Skeletal muscle cell (primary cell): ENCODE measurements at regions not wholly inside any gene's neighbourhood (a gene's known extent, or its start where the extent isn't known, plus 50 kb on each side); places are given as distances from the start of the nearest gene placed in this dataset.
"Not testable (repeated sequence)": the region's sequence is repeated elsewhere in the genome, so short reads cannot be mapped to it uniquely, and the experiment has no call there.

Experiments
- DNase-seq: peaks from one replicate; pipeline ENCODE4 v3.0.0-alpha.2; 2010; ENCODE audit warnings: low read depth
- H3K4me3 ChIP-seq: 2 replicates; pipeline ENCODE4 v1.5.1; 2011; ENCODE audit warnings: low read depth, mild to moderate bottlenecking, control low read depth, low read length, moderate library complexity

DNA sequence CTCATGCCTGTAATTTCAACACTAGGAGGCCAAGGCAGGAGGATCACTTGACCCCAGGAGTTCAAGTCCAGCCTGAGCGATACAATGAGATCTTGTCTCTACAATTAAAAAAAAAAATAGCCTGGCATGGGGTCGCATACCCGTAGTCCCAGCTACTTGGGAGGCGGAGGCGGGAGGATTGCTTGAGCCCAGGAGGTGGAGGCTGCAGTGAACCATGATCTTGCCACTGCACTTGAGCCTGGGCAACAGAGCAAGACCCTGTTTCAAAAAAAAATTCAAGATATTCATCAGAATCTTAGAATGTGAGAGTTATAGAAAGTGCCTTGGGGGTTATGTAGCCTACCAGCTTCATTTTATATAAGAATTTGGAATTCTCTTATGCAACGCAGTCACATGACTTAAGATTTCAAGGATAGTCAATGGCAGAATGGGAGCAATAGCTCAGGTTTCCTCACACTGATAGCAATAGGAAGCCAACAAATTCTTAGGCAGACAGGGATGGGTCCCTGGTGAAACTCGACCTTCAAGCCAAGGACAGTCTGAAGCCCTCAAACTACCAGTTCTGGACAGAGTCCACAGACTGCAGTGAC, 462.5 kb downstream of the SETD4 start:
- H3K4me3 ChIP-seq = no peak overlapping the region
- DNase-seq = no peak

DNA sequence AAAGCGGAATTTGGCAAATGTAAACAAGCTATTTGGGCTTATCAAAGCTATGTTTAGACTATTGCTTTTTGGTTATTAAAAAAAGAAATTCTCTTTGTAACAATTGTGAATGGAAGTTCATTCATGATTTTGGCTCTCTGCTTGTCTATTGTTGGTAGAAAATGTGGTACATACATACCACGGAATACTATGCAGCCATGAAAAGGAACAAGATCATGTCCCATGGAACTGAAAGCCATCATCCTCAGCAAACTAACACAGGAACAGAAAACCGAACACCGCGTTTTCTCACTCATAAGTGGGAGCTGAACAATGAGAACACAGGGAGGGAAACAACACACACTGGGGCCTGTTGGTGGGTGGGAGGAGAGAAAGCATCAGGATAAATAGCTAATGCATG, 465.4 kb downstream of the SETD4 start:
- no peak overlapping the region for H3K4me3 ChIP-seq
- DNase-seq = no peak

DNA sequence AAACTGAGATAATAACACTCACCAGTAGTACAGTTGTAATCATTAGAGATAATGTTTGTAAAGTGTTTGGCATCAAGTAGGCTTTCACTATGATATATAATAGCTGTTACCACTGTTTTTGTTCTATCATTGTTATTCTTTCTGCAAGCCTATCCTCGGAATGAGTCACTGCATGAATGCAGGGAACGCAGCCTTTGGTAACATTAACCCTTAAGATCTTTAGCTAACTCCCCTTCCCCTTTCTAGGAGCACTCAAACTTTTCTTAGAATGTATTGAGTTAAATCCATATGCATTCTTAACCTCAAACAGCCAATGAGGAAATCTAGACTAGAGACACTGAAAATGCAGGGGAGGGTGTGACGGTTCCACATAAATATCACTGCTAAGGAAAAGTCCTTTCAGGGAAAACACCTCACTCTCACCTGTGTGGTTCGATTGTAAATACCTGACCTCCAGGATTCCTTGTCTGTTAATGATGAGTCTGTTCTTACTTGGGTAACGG, 467.3 kb downstream of the SETD4 start:
- DNase-seq = peak; percentile 48
- no peak overlapping the region for H3K4me3 ChIP-seq

DNA sequence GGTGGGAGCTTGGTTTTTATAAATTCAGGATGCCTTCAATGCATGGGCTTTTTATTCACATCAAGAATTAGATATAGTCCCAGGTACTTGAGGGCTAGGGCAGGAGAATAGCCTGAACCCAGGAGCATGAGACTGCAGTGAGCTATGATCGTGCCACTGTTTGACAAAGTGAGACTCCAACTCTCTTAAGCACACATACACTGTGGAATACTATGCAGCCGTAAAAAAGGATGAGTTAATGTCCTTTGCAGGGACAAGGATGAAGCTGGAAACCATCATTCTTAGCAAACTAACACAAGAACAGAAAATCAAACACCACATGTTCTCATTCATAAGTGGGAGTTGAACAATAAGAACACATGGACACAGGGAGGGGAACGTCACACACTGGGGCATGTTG, 470.0 kb downstream of the SETD4 start:
- H3K4me3 ChIP-seq, DNase-seq: not testable (repeated sequence)

DNA sequence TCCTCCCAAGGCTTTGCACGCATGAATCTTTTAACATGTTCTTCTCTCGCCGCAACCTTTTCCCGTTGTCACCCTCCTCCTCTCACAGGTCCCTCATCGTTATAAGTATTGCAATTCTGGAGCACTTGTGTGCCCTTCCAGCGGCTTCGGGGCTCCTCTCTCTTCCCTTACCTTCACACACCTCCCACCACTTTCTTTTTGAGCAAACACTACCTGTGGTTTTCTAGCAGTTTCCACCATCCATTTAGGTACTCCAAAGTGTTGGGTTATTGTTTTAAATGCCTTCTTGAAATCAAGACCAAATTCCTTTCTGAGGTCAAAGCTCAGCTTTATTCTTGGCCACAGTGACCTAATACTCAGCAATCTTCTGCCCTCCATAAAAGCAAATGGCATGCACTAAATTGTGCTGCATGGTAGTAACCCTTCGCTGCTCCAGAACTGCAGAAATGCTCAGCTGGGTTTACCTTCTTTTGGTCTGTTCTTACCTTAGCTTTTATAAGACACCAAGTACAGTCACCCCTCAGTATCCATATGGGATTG, 472.4 kb downstream of the SETD4 start:
- no peak for DNase-seq
- no peak overlapping the region for H3K4me3 ChIP-seq

DNA sequence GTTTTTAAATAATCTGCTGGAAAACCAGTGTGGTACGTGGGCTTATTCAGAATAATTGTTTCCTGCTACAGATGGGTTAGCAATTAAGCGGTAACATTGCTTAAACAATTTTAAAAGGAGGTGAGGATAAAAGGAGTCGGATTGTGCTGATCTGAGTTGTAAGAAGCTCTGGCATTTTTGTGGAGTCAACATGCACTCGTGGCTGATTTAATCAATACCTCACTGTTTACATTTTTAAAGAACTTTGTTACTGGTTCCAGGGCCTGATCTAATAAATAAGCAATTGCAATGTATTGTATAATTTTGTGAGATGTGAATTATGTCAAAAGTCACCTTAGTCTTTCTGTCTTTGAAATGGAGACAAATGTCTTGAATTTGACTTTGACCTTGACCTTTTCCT, 474.0 kb downstream of the SETD4 start:
- DNase-seq = no peak
- no peak overlapping the region for H3K4me3 ChIP-seq

DNA sequence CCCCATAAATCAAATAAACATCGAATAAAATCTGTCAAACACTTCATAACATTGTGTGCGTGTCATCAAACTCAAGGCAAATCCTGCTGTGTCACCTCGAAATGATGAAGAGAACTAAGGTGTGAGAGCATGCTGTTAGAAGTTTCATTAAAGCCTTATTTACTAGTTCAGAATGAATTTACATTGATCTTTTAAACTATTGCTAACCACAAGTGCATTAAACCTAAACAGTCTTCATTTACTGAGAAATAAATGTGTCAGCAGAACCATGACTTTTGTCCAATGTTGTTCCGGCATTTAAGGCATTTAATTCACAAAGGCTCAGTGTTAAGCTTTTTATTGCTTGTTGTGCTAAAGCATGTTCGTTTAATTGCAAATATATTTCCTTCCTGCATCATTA, 474.4 kb downstream of the SETD4 start:
- no peak for DNase-seq
- no peak overlapping the region for H3K4me3 ChIP-seq

DNA sequence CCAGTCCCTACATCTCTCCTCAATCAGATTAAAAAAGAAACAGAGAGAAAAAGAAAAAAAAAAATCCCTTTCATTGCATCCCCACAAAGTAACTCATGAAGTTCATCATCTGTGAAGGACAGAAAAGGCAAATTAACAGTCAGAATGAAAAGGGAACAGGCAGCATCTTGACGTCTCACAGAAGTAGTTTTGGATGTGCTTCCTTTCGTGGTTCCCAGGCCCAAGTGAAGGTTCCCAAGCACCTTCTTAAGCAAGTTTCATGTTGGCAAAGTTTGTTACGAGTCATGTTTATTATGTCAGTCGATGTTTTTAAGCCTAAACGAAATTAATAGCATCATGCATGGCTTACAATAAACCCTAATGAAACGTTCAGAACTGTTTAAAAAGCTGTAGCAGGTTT, 475.2 kb downstream of the SETD4 start:
- no peak for DNase-seq
- no peak overlapping the region for H3K4me3 ChIP-seq

DNA sequence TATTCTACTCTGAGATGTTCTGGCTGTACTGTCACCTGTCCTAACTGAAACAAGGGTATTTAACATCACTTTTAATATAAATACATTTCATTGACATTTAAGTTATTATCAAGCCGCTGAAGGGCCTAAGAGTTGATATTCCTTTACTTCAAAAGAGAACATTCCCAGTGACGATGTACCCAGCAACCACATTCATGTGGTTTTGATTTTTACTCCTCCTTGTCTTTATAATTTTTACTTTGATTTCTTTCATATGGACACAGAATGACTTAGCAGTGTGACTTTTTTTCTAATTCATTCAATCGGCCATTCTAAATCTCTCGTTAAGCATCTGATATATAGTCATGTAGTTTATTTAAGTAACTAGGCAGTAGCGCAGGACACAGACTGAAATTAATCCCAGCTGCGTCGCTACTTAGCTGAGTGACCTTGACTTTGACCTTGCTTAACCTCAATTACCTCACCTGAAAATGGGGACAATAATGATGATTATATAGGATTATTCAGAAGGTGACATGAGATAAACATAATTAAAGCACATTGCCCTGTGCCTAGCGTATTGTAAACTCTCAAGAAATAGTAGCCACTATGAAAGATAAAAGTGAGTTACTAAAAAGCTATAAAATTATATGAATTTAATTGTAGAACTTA, 476.6 kb downstream of the SETD4 start:
- no peak overlapping the region for H3K4me3 ChIP-seq
- DNase-seq = no peak

DNA sequence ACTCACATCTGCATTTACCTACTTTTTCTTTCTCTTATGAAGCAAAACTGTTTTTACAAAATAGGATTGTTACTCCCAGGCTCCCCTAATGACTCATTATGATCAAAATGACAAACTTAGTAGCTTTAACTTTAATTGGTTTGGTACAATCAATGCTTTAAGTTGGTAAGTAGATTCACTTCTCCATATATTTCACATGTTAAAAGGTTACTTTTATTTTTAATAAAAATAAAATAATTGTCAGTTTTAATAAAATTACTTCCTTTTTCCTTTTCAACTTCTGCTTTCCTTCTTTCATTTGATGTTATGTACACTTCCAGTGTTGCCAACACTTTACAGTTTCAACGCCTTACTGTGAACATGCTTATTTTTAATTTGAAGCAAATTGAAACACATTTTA, 477.6 kb downstream of the SETD4 start:
- DNase-seq = no peak
- no peak overlapping the region for H3K4me3 ChIP-seq

DNA sequence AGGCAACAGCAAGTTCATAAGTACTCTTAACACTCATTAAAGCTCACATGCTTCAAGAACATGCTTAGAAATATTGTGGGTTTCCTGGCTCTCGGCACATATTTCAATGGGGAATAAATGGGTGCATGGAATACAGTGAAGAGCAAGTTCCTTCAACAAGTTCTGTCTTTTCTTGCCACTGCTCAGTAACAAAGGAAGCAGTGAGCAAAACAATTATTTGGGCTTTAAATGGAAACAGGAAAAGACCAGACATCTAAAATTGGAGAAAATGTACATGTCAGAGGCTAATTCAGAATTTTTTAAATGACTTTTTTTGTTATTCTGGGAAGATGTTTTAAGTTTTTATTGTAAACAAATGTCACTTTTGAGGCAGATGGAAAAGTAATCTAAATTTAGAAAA, 478.7 kb downstream of the SETD4 start:
- H3K4me3 ChIP-seq = no peak overlapping the region
- no peak for DNase-seq

DNA sequence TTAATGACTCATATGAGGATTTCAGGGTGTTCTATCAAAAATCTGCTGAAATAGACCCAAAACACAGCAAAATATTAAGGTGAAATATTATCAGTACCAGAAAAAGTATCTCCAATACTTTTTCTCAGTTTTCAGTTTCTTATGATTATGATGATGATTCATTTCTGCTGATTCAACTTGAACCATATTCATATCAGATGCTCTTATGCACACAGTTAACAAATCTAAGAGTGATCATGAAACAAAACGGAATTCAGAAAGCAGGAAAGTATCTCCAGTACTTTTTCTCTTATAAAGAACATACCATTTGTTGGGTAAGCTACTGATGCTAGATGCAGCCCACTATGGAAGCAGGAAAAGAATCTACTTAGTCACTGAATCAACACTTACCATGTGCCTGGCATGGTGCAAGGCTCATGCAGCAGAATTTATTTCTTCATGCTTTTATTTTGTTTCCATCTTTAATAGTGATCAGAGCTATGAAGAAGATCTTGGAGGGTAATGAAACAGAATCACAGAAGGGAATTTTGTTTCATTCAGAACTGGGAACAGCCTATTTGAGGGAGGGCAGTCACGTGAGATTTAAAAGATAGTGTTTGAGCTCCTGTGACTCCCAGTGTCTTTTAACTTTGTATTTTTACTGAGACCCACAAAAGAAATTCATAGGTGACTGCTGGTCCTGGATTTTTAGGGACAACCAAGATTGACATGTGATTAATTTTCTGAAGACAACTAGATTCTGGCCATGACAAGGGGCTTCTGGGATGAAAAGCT, 480.6 kb downstream of the SETD4 start:
- H3K4me3 ChIP-seq = no peak overlapping the region
- no peak for DNase-seq

DNA sequence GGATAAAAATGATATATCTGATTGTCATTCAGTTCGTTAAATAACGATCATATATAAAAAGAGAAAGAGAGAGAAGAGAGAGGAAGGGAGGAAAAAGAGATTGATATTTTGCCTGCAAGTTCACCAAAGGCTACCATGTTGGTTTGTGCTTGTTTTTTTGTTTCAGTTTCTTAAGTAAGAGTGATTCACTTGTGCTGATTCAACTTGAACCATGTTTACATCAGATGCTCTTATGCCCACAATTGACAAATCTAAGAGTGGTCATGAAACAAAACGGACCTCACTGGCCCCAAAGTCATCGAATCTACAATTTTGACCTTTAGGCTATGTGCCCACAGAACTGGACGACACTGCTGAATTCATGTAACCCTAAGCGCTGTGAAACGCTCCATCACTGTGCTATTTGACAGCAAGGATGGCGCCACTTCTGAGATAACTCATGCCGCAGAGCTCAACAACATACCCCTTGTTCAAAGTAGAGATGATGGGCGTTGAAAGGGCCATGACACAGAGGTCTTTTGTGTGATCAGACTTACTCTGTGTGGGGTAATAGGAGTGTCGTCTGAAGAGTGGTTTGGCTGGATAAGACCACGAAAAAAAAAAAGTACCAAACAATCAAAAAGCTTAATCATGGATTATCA, 481.4 kb downstream of the SETD4 start:
- DNase-seq = no peak
- H3K4me3 ChIP-seq = no peak overlapping the region

DNA sequence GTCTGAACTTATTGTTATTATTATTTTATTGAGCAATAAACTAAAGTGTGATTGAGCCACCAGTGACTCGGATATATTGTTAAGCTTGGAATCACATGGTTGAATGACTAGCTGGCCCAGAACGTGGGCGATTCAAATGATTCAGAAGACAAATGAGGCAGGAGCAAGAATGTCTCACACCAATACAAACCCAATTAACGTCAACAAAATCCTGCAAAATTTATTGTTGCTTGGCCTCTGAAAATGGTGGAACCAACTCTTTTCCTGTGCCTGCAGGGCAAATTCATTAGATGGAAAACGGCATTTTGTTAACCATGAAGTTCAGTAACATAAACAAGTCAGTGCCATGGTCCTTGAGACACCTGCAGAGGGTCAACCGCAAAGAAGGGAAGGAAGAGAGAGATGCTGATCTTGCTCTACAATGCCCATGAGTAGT, 482.0 kb downstream of the SETD4 start:
- H3K4me3 ChIP-seq = no peak overlapping the region
- peak; percentile 89 for DNase-seq

DNA sequence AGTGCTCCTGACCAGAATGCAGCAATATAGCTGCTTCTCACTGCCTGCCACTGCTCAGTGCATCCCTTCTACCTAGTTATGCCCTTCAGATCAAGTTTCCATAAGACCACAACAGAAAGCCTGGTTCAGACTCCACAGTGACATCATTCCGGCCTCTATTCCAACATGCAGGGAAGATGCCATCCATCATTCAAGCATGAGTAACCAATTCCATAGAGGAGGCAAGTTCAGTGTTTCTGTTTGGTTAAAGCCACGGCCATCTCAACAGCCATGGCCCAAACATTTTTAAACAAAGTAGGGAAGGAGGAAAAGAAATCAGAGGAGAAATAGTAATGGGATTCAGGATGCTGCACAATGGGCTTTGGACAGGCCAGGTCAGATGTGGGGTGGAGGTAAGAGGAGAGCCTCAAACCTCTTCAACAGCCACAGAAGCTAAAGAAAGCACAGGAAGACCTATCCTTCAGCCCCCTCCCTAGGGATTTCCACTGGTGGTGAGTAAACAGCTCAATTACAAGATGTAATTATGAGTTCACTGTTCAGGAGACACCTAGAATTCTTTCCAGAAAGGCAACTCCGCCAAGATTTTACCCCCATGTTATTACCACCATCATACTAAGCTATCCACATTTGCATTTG, 484.9 kb downstream of the SETD4 start:
- no peak overlapping the region for H3K4me3 ChIP-seq
- DNase-seq = peak; percentile 86

DNA sequence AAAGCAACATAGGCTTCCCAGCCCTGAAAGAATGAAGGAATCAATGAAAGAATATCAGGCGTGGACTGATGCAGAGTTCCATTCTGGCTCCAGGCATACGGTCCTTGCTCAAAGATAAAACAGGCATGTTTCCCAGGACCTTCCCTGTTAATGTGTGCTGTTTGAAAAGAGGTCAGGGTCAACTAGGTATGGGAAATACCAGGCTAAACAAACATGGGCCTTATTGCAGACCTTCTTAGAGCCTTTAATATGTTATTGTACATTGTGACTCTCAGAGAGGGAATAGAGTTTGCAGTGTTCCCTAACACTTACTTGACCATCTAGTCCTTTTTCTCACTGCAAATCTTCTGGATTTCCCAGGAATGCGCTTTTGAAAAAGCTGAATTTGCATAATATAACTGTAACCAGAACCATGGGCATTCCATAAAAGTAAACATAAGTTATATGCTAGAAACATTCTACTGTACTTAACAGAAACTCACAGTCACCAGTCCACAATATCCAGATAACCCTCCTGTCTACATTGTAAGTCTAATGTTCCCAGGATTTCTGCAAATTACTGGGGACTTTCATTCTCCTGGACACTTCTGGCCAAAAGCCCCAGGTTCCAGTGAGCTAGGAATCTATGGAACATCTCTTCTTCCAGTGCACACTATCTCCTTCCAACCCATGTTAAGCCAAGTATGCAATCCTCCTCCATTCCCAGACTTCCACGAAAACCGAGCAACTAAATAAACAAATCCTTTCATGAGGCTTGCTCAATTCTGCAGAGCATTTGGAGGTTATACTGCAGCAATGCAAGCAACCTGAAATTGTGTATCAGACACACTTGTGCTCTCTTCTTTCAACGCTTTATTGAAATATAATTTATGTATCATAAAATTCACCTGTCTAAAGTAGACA, 486.6 kb downstream of the SETD4 start:
- H3K4me3 ChIP-seq = no peak overlapping the region

DNA sequence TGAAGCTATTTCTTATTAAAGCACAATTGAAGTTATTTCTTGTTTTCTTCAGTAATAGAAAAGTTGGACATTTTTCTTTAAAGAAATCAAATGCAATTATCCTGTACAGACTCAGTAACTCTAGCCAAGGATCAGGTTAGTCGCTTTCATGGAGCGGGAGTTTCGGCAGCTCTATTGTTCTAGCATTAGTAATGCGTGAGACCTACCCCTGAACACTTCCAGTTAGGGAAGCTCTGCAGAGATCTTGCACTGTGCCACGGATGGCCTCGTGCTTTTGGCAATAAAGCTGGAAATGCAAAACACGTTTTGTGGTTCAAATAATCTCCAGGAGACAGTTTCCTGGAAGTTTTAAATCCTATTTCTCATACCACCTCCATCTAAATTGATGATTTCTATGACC, 488.4 kb downstream of the SETD4 start:
- no peak for DNase-seq
- no peak overlapping the region for H3K4me3 ChIP-seq

More for the DNA sequence above, 486.6 kb downstream of the SETD4 start:
- no peak for DNase-seq

DNA sequence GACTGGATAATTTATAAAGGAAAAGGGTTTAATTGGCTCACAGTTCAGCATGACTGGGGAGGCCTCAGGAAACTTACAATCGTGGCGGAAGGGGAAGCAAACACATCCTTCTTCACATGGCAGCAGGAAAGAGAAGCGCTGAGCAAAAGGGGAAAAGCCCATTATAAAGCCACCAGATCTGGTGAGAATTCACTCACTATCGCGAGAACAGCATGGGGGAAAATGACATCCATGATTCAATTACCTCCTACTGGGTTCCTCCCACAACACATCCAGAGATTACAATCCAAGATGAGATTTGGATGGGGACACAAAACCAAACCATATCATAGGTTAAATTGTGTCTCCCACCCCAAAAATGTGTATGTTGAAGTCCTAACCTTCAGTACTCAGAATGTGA, 491.7 kb downstream of the SETD4 start:
- H3K4me3 ChIP-seq = no peak overlapping the region
- no peak for DNase-seq

DNA sequence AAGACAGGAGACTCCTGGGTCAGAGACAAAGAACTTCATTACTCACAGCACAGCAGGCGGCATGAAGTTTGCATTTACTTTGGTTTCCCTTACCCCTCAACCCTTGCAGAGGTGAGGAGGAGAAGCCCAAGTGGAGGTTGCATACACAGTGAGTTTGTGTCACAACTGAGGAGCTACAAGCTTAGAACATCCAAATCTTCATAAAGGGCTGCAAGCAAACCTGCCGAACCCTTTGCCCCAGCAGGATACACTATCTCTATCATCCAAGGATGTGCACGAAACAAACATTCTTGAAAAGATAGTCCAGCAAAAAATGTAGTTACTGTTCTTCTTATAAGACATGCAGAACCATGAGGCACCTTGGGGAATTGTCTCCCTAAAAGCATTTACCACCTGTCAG, 493.5 kb downstream of the SETD4 start:
- DNase-seq = no peak
- no peak overlapping the region for H3K4me3 ChIP-seq
